Keratinocyte (primary cell): ENCODE measurements at regions not wholly inside any gene's neighbourhood (a gene's known extent, or its start where the extent isn't known, plus 50 kb on each side); places are given as distances from the start of the nearest gene placed in this dataset.

Experiments used
- EZH2 ChIP-seq: IDR thresholded peaks from one replicate; pipeline ENCODE4 v1.6.1; 2012; ENCODE audit warnings: inconsistent platforms, mild to moderate bottlenecking, low read length, moderate library complexity
- TF ChIP-seq, protein P1 (sequence below), 3 experiments: IDR thresholded peaks in 1 of 3; conservative IDR thresholded peaks in 1 of 3; optimal IDR thresholded peaks in 1 of 3; 2 replicates in 2 of 3; 3 replicates in 1 of 3; pipeline versions ENCODE3 to v1.5.1; 2011; ENCODE audit warnings: low read length in 3 of 3, mild to moderate bottlenecking in 3 of 3, moderate library complexity in 2 of 3, control low read depth in 1 of 3, inconsistent platforms in 1 of 3; ENCODE audit not compliant: insufficient read depth in 2 of 3; ENCODE audit errors: extremely low read depth in 1 of 3

DNA sequence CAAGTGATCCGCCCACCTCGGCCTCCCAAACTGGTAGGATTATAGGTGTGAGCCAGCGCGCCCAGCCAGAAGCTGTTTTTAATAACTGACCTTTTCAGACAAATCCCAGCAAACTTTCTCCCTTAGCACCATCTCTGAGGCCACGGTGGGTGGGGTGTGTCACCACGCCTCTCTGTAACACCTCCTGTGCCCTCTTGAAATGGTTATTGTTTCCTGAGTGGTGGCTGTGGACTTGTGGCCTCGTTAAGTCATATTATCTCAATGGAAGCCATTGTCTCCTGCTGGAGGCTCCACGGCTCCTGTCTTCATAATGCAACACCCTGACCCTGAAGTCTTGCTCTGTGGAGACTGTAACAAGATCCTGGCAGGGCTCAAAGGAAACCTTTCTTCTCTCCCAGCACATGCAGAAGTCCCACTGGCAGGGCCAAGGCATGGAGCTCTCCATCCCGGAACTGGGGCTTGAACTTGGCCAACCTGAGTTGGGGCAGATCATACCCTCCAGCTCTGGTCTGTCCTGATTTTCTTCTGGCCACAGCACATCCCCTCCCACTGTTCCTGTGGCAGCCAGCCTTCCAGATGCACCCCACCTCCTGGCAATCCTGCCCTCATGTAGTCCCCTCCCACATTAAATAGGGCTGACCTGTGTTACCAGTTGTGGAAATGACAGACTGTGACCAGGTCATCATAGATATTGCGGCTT lies 81.1 kb downstream of the SNX5 start:
- TF ChIP-seq EZH2, result no peak
- TF ChIP-seq, protein P1, sequence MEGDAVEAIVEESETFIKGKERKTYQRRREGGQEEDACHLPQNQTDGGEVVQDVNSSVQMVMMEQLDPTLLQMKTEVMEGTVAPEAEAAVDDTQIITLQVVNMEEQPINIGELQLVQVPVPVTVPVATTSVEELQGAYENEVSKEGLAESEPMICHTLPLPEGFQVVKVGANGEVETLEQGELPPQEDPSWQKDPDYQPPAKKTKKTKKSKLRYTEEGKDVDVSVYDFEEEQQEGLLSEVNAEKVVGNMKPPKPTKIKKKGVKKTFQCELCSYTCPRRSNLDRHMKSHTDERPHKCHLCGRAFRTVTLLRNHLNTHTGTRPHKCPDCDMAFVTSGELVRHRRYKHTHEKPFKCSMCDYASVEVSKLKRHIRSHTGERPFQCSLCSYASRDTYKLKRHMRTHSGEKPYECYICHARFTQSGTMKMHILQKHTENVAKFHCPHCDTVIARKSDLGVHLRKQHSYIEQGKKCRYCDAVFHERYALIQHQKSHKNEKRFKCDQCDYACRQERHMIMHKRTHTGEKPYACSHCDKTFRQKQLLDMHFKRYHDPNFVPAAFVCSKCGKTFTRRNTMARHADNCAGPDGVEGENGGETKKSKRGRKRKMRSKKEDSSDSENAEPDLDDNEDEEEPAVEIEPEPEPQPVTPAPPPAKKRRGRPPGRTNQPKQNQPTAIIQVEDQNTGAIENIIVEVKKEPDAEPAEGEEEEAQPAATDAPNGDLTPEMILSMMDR (optimal IDR thresholded peaks at IDR 0.05 in 1 of 3, IDR thresholded peaks at IDR 0.05 in 1 of 3, conservative IDR thresholded peaks at IDR 0.05 in 1 of 3; ENCODE audit: extremely low read depth in 1 of 3, insufficient read depth in 2 of 3, low read length in 3 of 3), result no peak
